SK-N-SH (cell line): ENCODE measurements at regions not wholly inside any gene's neighbourhood (a gene's known extent, or its start where the extent isn't known, plus 50 kb on each side); places are given as distances from the start of the nearest gene placed in this dataset.

ENCODE experiments used
- CHD2 ChIP-seq: fragments of 150-350 bp; IDR thresholded peaks from 2 replicates; pipeline ENCODE4 v1.6.1; 2018; ENCODE audit warnings: low read length; ENCODE audit not compliant: partially characterized antibody
- ELF1 ChIP-seq: IDR thresholded peaks from 2 replicates; pipeline ENCODE4 v1.4.0; 2012
- EP300 ChIP-seq, 2 experiments: IDR thresholded peaks; 2 replicates each; pipeline versions ENCODE4 v1.4.0 to v1.6.1; 2012; ENCODE audit warnings: borderline replicate concordance in 1 of 2, low read depth in 1 of 2, low read length in 1 of 2
- GABPA ChIP-seq: IDR thresholded peaks from 2 replicates; pipeline ENCODE4 v1.4.0; 2012; ENCODE audit warnings: low read depth, mild to moderate bottlenecking
- JUND ChIP-seq: IDR thresholded peaks from 2 replicates; pipeline ENCODE4 v1.4.0; 2012
- POLR2AphosphoS5 ChIP-seq: IDR thresholded peaks from 2 replicates; pipeline ENCODE4 v1.6.1; 2012; ENCODE audit warnings: low read depth, low read length
- RAD21 ChIP-seq: IDR thresholded peaks from 2 replicates; pipeline ENCODE4 v1.6.1; 2012; ENCODE audit warnings: mild to moderate bottlenecking, low read length
- RCOR1 ChIP-seq: fragments of 150-350 bp; IDR thresholded peaks from 2 replicates; pipeline ENCODE4 v1.6.1; 2017; ENCODE audit warnings: antibody characterized with exemption, low read length
- TAF1 ChIP-seq: IDR thresholded peaks from 2 replicates; pipeline ENCODE4 v1.6.1; 2012; ENCODE audit warnings: low read depth, mild to moderate bottlenecking, low read length, moderate library complexity, borderline replicate concordance
- TF ChIP-seq, protein P1 (sequence below): fragments of 200-600 bp; sonication (generic); IDR thresholded peaks from 2 replicates; pipeline ENCODE4 v1.6.1; 2017; ENCODE audit warnings: antibody characterized with exemption, mild to moderate bottlenecking, moderate library complexity
- TF ChIP-seq, protein P2 (sequence below): IDR thresholded peaks from 2 replicates; pipeline ENCODE4 v1.4.0; 2012; ENCODE audit warnings: low read depth, borderline replicate concordance

- TF ChIP-seq, protein P1, sequence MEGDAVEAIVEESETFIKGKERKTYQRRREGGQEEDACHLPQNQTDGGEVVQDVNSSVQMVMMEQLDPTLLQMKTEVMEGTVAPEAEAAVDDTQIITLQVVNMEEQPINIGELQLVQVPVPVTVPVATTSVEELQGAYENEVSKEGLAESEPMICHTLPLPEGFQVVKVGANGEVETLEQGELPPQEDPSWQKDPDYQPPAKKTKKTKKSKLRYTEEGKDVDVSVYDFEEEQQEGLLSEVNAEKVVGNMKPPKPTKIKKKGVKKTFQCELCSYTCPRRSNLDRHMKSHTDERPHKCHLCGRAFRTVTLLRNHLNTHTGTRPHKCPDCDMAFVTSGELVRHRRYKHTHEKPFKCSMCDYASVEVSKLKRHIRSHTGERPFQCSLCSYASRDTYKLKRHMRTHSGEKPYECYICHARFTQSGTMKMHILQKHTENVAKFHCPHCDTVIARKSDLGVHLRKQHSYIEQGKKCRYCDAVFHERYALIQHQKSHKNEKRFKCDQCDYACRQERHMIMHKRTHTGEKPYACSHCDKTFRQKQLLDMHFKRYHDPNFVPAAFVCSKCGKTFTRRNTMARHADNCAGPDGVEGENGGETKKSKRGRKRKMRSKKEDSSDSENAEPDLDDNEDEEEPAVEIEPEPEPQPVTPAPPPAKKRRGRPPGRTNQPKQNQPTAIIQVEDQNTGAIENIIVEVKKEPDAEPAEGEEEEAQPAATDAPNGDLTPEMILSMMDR = no peak
- TF ChIP-seq RAD21 (no peak), EP300 (IDR thresholded peaks at IDR 0.05; ENCODE audit: borderline replicate concordance in 1 of 2, low read depth in 1 of 2, low read length in 1 of 2) (no peak), POLR2AphosphoS5 (no peak), ELF1 (no peak), RCOR1 (no peak), CHD2 (no peak), JUND (no peak), TAF1 (no peak), GABPA (no peak)
- TF ChIP-seq, protein P2, sequence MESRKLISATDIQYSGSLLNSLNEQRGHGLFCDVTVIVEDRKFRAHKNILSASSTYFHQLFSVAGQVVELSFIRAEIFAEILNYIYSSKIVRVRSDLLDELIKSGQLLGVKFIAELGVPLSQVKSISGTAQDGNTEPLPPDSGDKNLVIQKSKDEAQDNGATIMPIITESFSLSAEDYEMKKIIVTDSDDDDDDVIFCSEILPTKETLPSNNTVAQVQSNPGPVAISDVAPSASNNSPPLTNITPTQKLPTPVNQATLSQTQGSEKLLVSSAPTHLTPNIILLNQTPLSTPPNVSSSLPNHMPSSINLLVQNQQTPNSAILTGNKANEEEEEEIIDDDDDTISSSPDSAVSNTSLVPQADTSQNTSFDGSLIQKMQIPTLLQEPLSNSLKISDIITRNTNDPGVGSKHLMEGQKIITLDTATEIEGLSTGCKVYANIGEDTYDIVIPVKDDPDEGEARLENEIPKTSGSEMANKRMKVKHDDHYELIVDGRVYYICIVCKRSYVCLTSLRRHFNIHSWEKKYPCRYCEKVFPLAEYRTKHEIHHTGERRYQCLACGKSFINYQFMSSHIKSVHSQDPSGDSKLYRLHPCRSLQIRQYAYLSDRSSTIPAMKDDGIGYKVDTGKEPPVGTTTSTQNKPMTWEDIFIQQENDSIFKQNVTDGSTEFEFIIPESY = no peak
These were observed 92.8 kb upstream of the APCDD1 start for GRCh38 chr18:10361660-10362059.
